H9 (cell line): ENCODE measurements at regions not wholly inside any gene's neighbourhood (a gene's known extent, or its start where the extent isn't known, plus 50 kb on each side); places are given as distances from the start of the nearest gene placed in this dataset.
A peak's percentile ranks its signal among the peaks of the same experiment; 100 is the strongest.
"Not testable (repeated sequence)": the region's sequence is repeated elsewhere in the genome, so short reads cannot be mapped to it uniquely, and the experiment has no call there.

ENCODE experiments used
- DNase-seq: peaks from one replicate; pipeline ENCODE4 v3.0.0-alpha.2; 2017
- H2AFZ ChIP-seq: one replicate; pipeline ENCODE4 v1.6.1; 2013; ENCODE audit warnings: mild to moderate bottlenecking, low read length, control low read depth, moderate library complexity
- H2AK5ac ChIP-seq: 2 replicates; pipeline ENCODE4 v1.6.1; 2013; ENCODE audit warnings: low read length, control low read depth, mixed read lengths; ENCODE audit not compliant: insufficient read length
- H2BK120ac ChIP-seq: one replicate; pipeline ENCODE4 v1.6.1; 2013; ENCODE audit warnings: low read depth, mild to moderate bottlenecking, low read length, control low read depth, inconsistent platforms; ENCODE audit not compliant: poor library complexity, severe bottlenecking
- H2BK12ac ChIP-seq: 2 replicates; pipeline ENCODE4 v1.6.1; 2013; ENCODE audit warnings: low read length, control low read depth, mixed read lengths, low read depth; ENCODE audit not compliant: insufficient read length
- H2BK15ac ChIP-seq: 2 replicates; pipeline ENCODE4 v1.6.1; 2013; ENCODE audit warnings: low read depth, low read length, control low read depth
- H2BK20ac ChIP-seq: one replicate; pipeline ENCODE4 v1.6.1; 2013; ENCODE audit warnings: low read depth, mild to moderate bottlenecking, low read length, control low read depth, inconsistent platforms; ENCODE audit not compliant: poor library complexity, severe bottlenecking
- H2BK5ac ChIP-seq: 2 replicates; pipeline ENCODE4 v1.6.1; 2013; ENCODE audit warnings: low read length, control low read depth, mixed read lengths; ENCODE audit not compliant: insufficient read length
- H3K14ac ChIP-seq: 2 replicates; pipeline ENCODE4 v1.6.1; 2013; ENCODE audit warnings: low read length, control low read depth; ENCODE audit not compliant: insufficient read depth
- H3K18ac ChIP-seq: 2 replicates; pipeline ENCODE4 v1.6.1; 2013; ENCODE audit warnings: low read depth, mild to moderate bottlenecking, mixed read lengths, low read length, control low read depth; ENCODE audit not compliant: insufficient read length
- H3K23ac ChIP-seq: 2 replicates; pipeline ENCODE4 v1.6.1; 2013; ENCODE audit warnings: low read length, control low read depth, mixed read lengths, low read depth; ENCODE audit not compliant: insufficient read length
- H3K23me2 ChIP-seq: 2 replicates; pipeline ENCODE4 v1.6.1; 2013; ENCODE audit warnings: low read depth, mild to moderate bottlenecking, mixed read lengths, low read length, control low read depth; ENCODE audit not compliant: insufficient read length, poor library complexity, severe bottlenecking
- H3K27ac ChIP-seq: 2 replicates; pipeline ENCODE4 v1.5.1; 2013; ENCODE audit warnings: low read length, control low read depth, mixed read lengths, low read depth; ENCODE audit not compliant: insufficient read length
- H3K27me3 ChIP-seq: 2 replicates; pipeline ENCODE4 v1.6.1; 2013; ENCODE audit warnings: low read length, control low read depth, inconsistent platforms; ENCODE audit not compliant: insufficient read depth
- H3K4ac ChIP-seq: 2 replicates; pipeline ENCODE4 v1.6.1; 2013; ENCODE audit warnings: low read depth, mild to moderate bottlenecking, control low read depth, inconsistent platforms, low read length, moderate library complexity
- H3K4me1 ChIP-seq: 2 replicates; pipeline ENCODE4 v1.6.1; 2013; ENCODE audit warnings: low read length, control low read depth, inconsistent platforms; ENCODE audit not compliant: insufficient read depth
- H3K4me2 ChIP-seq: 2 replicates; pipeline ENCODE4 v1.6.1; 2013; ENCODE audit warnings: low read length, control low read depth, mixed read lengths; ENCODE audit not compliant: insufficient read length, insufficient read depth
- H3K56ac ChIP-seq: 2 replicates; pipeline ENCODE4 v1.6.1; 2013; ENCODE audit warnings: low read depth, mild to moderate bottlenecking, mixed read lengths, low read length, control low read depth; ENCODE audit not compliant: insufficient read length
- H3K79me1 ChIP-seq: 2 replicates; pipeline ENCODE4 v1.6.1; 2013; ENCODE audit warnings: low read depth, mild to moderate bottlenecking, moderate library complexity, low read length, control low read depth, inconsistent platforms; ENCODE audit not compliant: insufficient read depth, poor library complexity, severe bottlenecking
- H3K79me2 ChIP-seq: 2 replicates; pipeline ENCODE4 v1.6.1; 2013; ENCODE audit warnings: low read length, control low read depth, inconsistent platforms; ENCODE audit not compliant: insufficient read depth
- H3K9ac ChIP-seq: 2 replicates; pipeline ENCODE4 v1.6.1; 2013; ENCODE audit warnings: low read length, control low read depth, mixed read lengths; ENCODE audit not compliant: insufficient read length; ENCODE audit errors: extremely low read depth
- H3K9me3 ChIP-seq: one replicate; pipeline ENCODE4 v1.6.1; 2013; ENCODE audit warnings: low read depth, low read length, inconsistent platforms; ENCODE audit not compliant: control insufficient read depth
- H3T11ph ChIP-seq: one replicate; pipeline ENCODE4 v1.6.1; 2013; ENCODE audit warnings: mild to moderate bottlenecking, low read length, control low read depth, inconsistent platforms
- H4K20me1 ChIP-seq: one replicate; pipeline ENCODE4 v1.6.1; 2013; ENCODE audit not compliant: control insufficient read depth, insufficient read length, insufficient read depth
- H4K5ac ChIP-seq: 2 replicates; pipeline ENCODE4 v1.6.1; 2013; ENCODE audit warnings: low read depth, mild to moderate bottlenecking, mixed read lengths, low read length, control low read depth; ENCODE audit not compliant: insufficient read length
- H4K8ac ChIP-seq: replicated peaks from 2 replicates; pipeline ENCODE4 v1.6.1; 2013; ENCODE audit warnings: low read length, control low read depth, mixed read lengths, low read depth; ENCODE audit not compliant: insufficient read length
- H4K91ac ChIP-seq: 2 replicates; pipeline ENCODE4 v1.6.1; 2013; ENCODE audit warnings: low read depth, mild to moderate bottlenecking, moderate library complexity, mixed read lengths, low read length, control low read depth; ENCODE audit not compliant: insufficient read length
- H3K27ac Mint-ChIP-seq, 3 experiments: 2 replicates in 2 of 3; 3 replicates in 1 of 3; pipeline ENCODE4 v1.8.0; 2020 to 2021; ENCODE audit warnings: mixed read lengths in 3 of 3, mild to moderate bottlenecking in 1 of 3, moderate library complexity in 1 of 3
- H3K27me3 Mint-ChIP-seq: 2 replicates; pipeline ENCODE4 v1.8.0; 2021; ENCODE audit warnings: low read depth, mild to moderate bottlenecking, moderate library complexity, mixed read lengths
- H3K36me3 Mint-ChIP-seq, 3 experiments: 2 replicates in 2 of 3; 3 replicates in 1 of 3; pipeline ENCODE4 v1.8.0; 2020 to 2021; ENCODE audit warnings: low read depth in 3 of 3, mixed read lengths in 3 of 3; ENCODE audit not compliant: insufficient read depth in 1 of 3
- H3K4me1 Mint-ChIP-seq, 2 experiments: 2 replicates each; pipeline ENCODE4 v1.8.0; 2020; ENCODE audit warnings: mixed read lengths in 2 of 2
- H3K4me3 Mint-ChIP-seq, 2 experiments: 2 replicates in 1 of 2; 3 replicates in 1 of 2; pipeline ENCODE4 v1.8.0; 2020 to 2021; ENCODE audit warnings: mild to moderate bottlenecking in 2 of 2, mixed read lengths in 2 of 2, moderate library complexity in 1 of 2
- H3K9me3 Mint-ChIP-seq, 2 experiments: 2 replicates in 1 of 2; 3 replicates in 1 of 2; pipeline ENCODE4 v1.8.0; 2020; ENCODE audit warnings: mild to moderate bottlenecking in 2 of 2, mixed read lengths in 2 of 2, moderate library complexity in 1 of 2
- WGBS: extraction: QIAGEN DNeasy Blood & Tissue Kit; methylation state at CpG from one replicate; pipeline ENCODE4 v1.1.7; 2013; ENCODE audit warnings: missing lambda C conversion rate, low lambda C conversion rate, mixed read lengths; ENCODE audit not compliant: insufficient read length; ENCODE audit errors: extremely low coverage; 5-methylcytosine and 5-hydroxymethylcytosine counted together
- TF ChIP-seq, protein P1 (sequence below): fragments of 200-600 bp; sonication (generic); conservative IDR thresholded peaks from 3 replicates; pipeline ENCODE4 v1.8.0; 2021; ENCODE audit warnings: antibody characterized with exemption, mild to moderate bottlenecking

DNA sequence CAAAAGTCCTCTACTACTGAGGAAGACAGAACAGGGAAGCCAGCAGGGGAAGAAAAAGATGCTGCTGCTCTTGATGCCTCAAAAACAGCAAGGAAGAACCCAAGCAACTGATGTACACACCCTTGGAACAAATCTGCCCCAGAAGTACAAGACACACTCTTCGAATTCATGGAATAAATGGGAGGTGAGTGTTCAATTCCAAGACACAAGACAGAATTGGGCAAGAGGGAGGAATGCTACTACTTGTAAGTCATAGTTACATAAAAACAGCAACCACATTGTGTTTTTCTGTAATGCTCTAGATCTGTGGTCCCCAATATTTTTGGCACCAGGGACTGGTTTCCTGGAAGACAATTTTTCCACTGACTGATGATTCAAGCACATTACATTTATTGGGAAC is 58.0 kb upstream of the H2AZ1 start:
- Histone ChIP-seq H3K27me3 (no peaks in the 10 kb centered on the region), H3K4me2 (no peak overlapping the region), H3K14ac (no peak overlapping the region), H3K4me1 (no peaks in the 10 kb centered on the region), H3K56ac (no peak overlapping the region), H3K9ac (no peak overlapping the region), H4K91ac (no peak overlapping the region), H3T11ph (no peak overlapping the region), H3K23me2 (no peaks in the 10 kb centered on the region), H4K20me1 (no peaks in the 10 kb centered on the region), H3K23ac (no peak overlapping the region), H2BK5ac (no peak overlapping the region), H3K4ac (no peak overlapping the region), H2BK120ac (no peak overlapping the region), H2BK20ac (no peak overlapping the region), H3K9me3 (no peaks in the 10 kb centered on the region), H3K79me1 (no peaks in the 10 kb centered on the region), H4K5ac (no peak overlapping the region), H3K27ac (no peak overlapping the region), H2BK12ac (no peak overlapping the region), H2AFZ (no peak overlapping the region), H3K18ac (no peak overlapping the region), H2BK15ac (no peak overlapping the region), H3K79me2 (no peaks in the 10 kb centered on the region), H4K8ac (no peak overlapping the region), H2AK5ac (no peak overlapping the region)
- DNase-seq = no peak
- WGBS = no CpG with 5 or more reads among the region's 1 CpG
- Mint-ChIP-seq H3K4me1 (peaks cover 7 to 11% of the 10 kb centered on the region in 2 experiments), H3K9me3 (peaks cover 5 to 12% of the 10 kb centered on the region in 2 experiments), H3K27ac (no peak overlapping the region; a peak in 1 of 7 replicates), H3K36me3 (peaks cover 0 to 17% (median 1%) of the 10 kb centered on the region in 3 experiments; a peak in 4 of 7 replicates), H3K4me3 (no peak overlapping the region), H3K27me3 (peaks cover 2% of the 10 kb centered on the region; the same call in 1 of the 2 replicates)
- TF ChIP-seq, protein P1, sequence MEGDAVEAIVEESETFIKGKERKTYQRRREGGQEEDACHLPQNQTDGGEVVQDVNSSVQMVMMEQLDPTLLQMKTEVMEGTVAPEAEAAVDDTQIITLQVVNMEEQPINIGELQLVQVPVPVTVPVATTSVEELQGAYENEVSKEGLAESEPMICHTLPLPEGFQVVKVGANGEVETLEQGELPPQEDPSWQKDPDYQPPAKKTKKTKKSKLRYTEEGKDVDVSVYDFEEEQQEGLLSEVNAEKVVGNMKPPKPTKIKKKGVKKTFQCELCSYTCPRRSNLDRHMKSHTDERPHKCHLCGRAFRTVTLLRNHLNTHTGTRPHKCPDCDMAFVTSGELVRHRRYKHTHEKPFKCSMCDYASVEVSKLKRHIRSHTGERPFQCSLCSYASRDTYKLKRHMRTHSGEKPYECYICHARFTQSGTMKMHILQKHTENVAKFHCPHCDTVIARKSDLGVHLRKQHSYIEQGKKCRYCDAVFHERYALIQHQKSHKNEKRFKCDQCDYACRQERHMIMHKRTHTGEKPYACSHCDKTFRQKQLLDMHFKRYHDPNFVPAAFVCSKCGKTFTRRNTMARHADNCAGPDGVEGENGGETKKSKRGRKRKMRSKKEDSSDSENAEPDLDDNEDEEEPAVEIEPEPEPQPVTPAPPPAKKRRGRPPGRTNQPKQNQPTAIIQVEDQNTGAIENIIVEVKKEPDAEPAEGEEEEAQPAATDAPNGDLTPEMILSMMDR = no peak

DNA sequence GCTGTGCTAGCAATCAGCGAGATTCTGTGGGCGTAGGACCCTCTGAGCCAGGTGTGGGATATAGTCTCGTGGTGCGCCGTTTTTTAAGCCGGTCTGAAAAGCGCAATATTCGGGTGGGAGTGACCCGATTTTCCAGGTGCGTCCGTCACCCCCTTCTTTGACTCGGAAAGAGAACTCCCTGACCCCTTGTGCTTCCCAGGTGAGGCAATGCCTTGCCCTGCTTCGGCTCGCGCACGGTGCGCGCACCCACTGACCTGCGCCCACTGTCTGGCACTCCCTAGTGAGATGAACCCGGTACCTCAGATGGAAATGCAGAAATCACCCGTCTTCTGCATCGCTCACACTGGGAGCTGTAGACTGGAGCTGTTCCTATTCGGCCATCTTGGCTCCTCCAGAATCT is 56.1 kb upstream of the H2AZ1 start:
- H3K23ac ChIP-seq, H3K14ac ChIP-seq, H2BK5ac ChIP-seq, H3K27me3 Mint-ChIP-seq, H3K18ac ChIP-seq, H3K27ac ChIP-seq, H3K4me2 ChIP-seq, H3K9me3 ChIP-seq, H4K5ac ChIP-seq, H2BK15ac ChIP-seq, H2BK20ac ChIP-seq, DNase-seq, H3K56ac ChIP-seq, H2BK120ac ChIP-seq, H3K27me3 ChIP-seq, H3K23me2 ChIP-seq, H2AFZ ChIP-seq, H3T11ph ChIP-seq, H3K79me1 ChIP-seq, H3K4me3 Mint-ChIP-seq, H2AK5ac ChIP-seq, H3K4me1 ChIP-seq, H3K4ac ChIP-seq, H2BK12ac ChIP-seq, H3K9ac ChIP-seq, H3K79me2 ChIP-seq, H4K91ac ChIP-seq, H4K20me1 ChIP-seq, H4K8ac ChIP-seq: not testable (repeated sequence)
- WGBS = no CpG with 5 or more reads among the region's 23 CpGs
- Mint-ChIP-seq H3K36me3 (peaks cover 0 to 17% (median 1%) of the 10 kb centered on the region in 3 experiments; a peak in 4 of 7 replicates), H3K9me3 (peaks cover 5 to 12% of the 10 kb centered on the region in 2 experiments), H3K4me1 (peaks cover 7 to 11% of the 10 kb centered on the region in 2 experiments), H3K27ac (peak overlapping the region in 1 of 3 experiments; percentile 95; a peak in 2 of 7 replicates)
